Testis (tissue), 2 donors: ENCODE measurements at regions not wholly inside any gene's neighbourhood (a gene's known extent, or its start where the extent isn't known, plus 50 kb on each side); places are given as distances from the start of the nearest gene placed in this dataset.

Experiments used
- DNase-seq: peaks from one replicate; pipeline ENCODE4 v3.0.0-alpha.2; 2019
- H3K27ac ChIP-seq, 2 donors: fragments of 200-600 bp; sonication (generic); one replicate each; pipeline ENCODE4 v1.5.1; 2019
- H3K27me3 ChIP-seq: fragments of 200-600 bp; sonication (generic); one replicate; pipeline ENCODE4 v1.5.1; 2019
- H3K36me3 ChIP-seq: fragments of 200-600 bp; sonication (generic); one replicate; pipeline ENCODE4 v1.5.1; 2017; ENCODE audit warnings: low read depth; ENCODE audit errors: missing control alignments
- H3K4me1 ChIP-seq: fragments of 200-600 bp; sonication (generic); one replicate; pipeline ENCODE4 v1.5.1; 2019
- H3K4me3 ChIP-seq, 2 donors: fragments of 200-600 bp; sonication (generic); one replicate each; pipeline ENCODE4 v1.5.1; 2017 to 2019
- H3K9me3 ChIP-seq: fragments of 200-600 bp; sonication (generic); one replicate; pipeline ENCODE4 v1.5.1; 2017
- CTCF ChIP-seq, 3 experiments: fragments of 450-650 bp in 2 of 3; fragments of 200-600 bp in 1 of 3; sonication (generic) in 1 of 3; IDR thresholded peaks; one replicate each; pipeline ENCODE4 v1.5.1; 2016 to 2019; ENCODE audit warnings: antibody characterized with exemption in 3 of 3, mild to moderate bottlenecking in 2 of 3, moderate library complexity in 1 of 3
- POLR2A ChIP-seq: fragments of 450-650 bp; IDR thresholded peaks from one replicate; pipeline ENCODE4 v1.6.1; 2017; ENCODE audit warnings: antibody characterized with exemption, mild to moderate bottlenecking, moderate library complexity
- WGBS, 2 donors: methylation state at CpG; one replicate each; pipeline ENCODE4 v1.1.5; 2018; 5-methylcytosine and 5-hydroxymethylcytosine counted together
- intact Hi-C: fragments of 100-400 bp; cut with DNase I; formaldehyde crosslinking; loops from one replicate; pipeline ENCODE4 v1.15.1; 2023; ENCODE audit warnings: low total_unique reads

GRCh38 chr2:498493-499178 is 178.6 kb downstream of the TMEM18 start:
- Histone ChIP-seq H3K9me3 (no peaks in the 10 kb centered on the region), H3K27ac (no peak overlapping the region), H3K4me1 (no peaks in the 10 kb centered on the region), H3K27me3 (no peaks in the 10 kb centered on the region), H3K36me3 (no peaks in the 10 kb centered on the region), H3K4me3 (no peak overlapping the region)
- WGBS, 2 donors = 88 to 92% methylated on average over 10 of the region's 10 CpGs
- TF ChIP-seq POLR2A (no peak), CTCF (IDR thresholded peaks at IDR 0.05) (no peak)
- DNase-seq = no peak
- intact Hi-C loops = no loop called here

GRCh38 chr2:497770-498492 is 179.3 kb downstream of the TMEM18 start:
- intact Hi-C loops = no loop called here
- Histone ChIP-seq H3K36me3 (no peaks in the 10 kb centered on the region), H3K9me3 (no peaks in the 10 kb centered on the region), H3K4me1 (no peaks in the 10 kb centered on the region), H3K4me3 (no peak overlapping the region), H3K27ac (no peak overlapping the region), H3K27me3 (no peaks in the 10 kb centered on the region)
- no peak for DNase-seq
- TF ChIP-seq CTCF (IDR thresholded peaks at IDR 0.05) (no peak), POLR2A (no peak)
- 88 to 89% methylated on average over 8 to 9 of the region's 9 CpGs for WGBS, 2 donors

- no peaks in the 10 kb centered on the region for H3K9me3 ChIP-seq
- intact Hi-C loops = no loop called here
- TF ChIP-seq CTCF (IDR thresholded peaks at IDR 0.05) (no peak), POLR2A (no peak)
- DNase-seq = no peak
- no peak overlapping the region for H3K27ac ChIP-seq
- H3K4me3 ChIP-seq = no peak overlapping the region
- H3K36me3 ChIP-seq = no peaks in the 10 kb centered on the region
- H3K27me3 ChIP-seq = no peaks in the 10 kb centered on the region
- no peaks in the 10 kb centered on the region for H3K4me1 ChIP-seq
- 75 to 89% methylated on average over 24 of the region's 24 CpGs for WGBS, 2 donors
Measured at GRCh38 chr2:496729-497128, 180.5 kb downstream of the TMEM18 start.

GRCh38 chr2:495745-496275 is 181.4 kb downstream of the TMEM18 start:
- TF ChIP-seq POLR2A (no peak), CTCF (IDR thresholded peaks at IDR 0.05) (no peak)
- Histone ChIP-seq H3K4me1 (no peaks in the 10 kb centered on the region), H3K27me3 (no peaks in the 10 kb centered on the region), H3K9me3 (no peaks in the 10 kb centered on the region), H3K4me3 (no peak overlapping the region), H3K36me3 (no peaks in the 10 kb centered on the region), H3K27ac (no peak overlapping the region)
- WGBS, 2 donors = 64 to 80% methylated on average over 21 to 25 of the region's 25 CpGs
- intact Hi-C loops = no loop called here
- no peak for DNase-seq
